ENCODE measurements at regions not wholly inside any gene's neighbourhood (a gene's known extent, or its start where the extent isn't known, plus 50 kb on each side); places are given as distances from the start of the nearest gene placed in this dataset.

GRCh38 chr17:79529661-79530081 lies 81.2 kb downstream of the RBFOX3 start:
- DNase-seq (ENCODE audit: low spot score), result no peak
- H3K27me3 ChIP-seq (replicated peaks; ENCODE audit: insufficient read depth), result peaks cover 5% of the 10 kb centered on the region

GRCh38 chr17:79528592-79529125 lies 82.2 kb downstream of the RBFOX3 start:
- H3K9me3 ChIP-seq, result no peaks in the 10 kb centered on the region
- H3K27me3 ChIP-seq (replicated peaks; ENCODE audit: insufficient read depth), result peaks cover 6% of the 10 kb centered on the region
- no peak overlapping the region for H3K4me3 ChIP-seq
- DNase-seq (ENCODE audit: low spot score), result no peak
- TF ChIP-seq POLR2AphosphoS5 (IDR thresholded peaks at IDR 0.05) (no peak), POLR2A (IDR thresholded peaks at IDR 0.05) (no peak), CTCF (IDR thresholded peaks at IDR 0.05) (no peak)
- no peaks in the 10 kb centered on the region for H3K36me3 ChIP-seq
- H3K27ac ChIP-seq, result no peak overlapping the region
- intact Hi-C loops (cut with DNase I), result no loop called here
- 53% methylated on average over 11 of the region's 11 CpGs for WGBS
- no peaks in the 10 kb centered on the region for H3K4me1 ChIP-seq (replicated peaks)

More at GRCh38 chr17:79529661-79530081, 81.2 kb downstream of the RBFOX3 start:
- Histone ChIP-seq H3K9me3 (no peaks in the 10 kb centered on the region), H3K4me1 (replicated peaks) (no peaks in the 10 kb centered on the region), H3K36me3 (no peaks in the 10 kb centered on the region), H3K4me3 (no peak overlapping the region), H3K27ac (no peak overlapping the region)
- intact Hi-C loops (cut with DNase I), result loop anchor here (10.0 kb wide), 1 partner anchor 175 kb away; no protein-coding TSS in a partner anchor
- 69% methylated on average over 11 of the region's 11 CpGs for WGBS
- no peak for TF ChIP-seq CTCF (IDR thresholded peaks at IDR 0.05)
- TF ChIP-seq POLR2AphosphoS5 (IDR thresholded peaks at IDR 0.05), result no peak
- no peak for TF ChIP-seq POLR2A (IDR thresholded peaks at IDR 0.05)

- no peak for DNase-seq (ENCODE audit: low spot score)
- Histone ChIP-seq H3K4me3 (no peak overlapping the region), H3K27ac (no peak overlapping the region), H3K4me1 (replicated peaks) (no peaks in the 10 kb centered on the region), H3K9me3 (no peaks in the 10 kb centered on the region), H3K27me3 (replicated peaks; ENCODE audit: insufficient read depth) (peaks cover 6% of the 10 kb centered on the region), H3K36me3 (no peaks in the 10 kb centered on the region)
- intact Hi-C loops (cut with DNase I), result no loop called here
- TF ChIP-seq POLR2AphosphoS5 (IDR thresholded peaks at IDR 0.05) (no peak), CTCF (IDR thresholded peaks at IDR 0.05) (no peak), POLR2A (IDR thresholded peaks at IDR 0.05) (no peak)
- WGBS, result 73% methylated on average over 9 of the region's 9 CpGs
Observed at GRCh38 chr17:79527306-79527705, 83.5 kb downstream of the RBFOX3 start.

- TF ChIP-seq CTCF (IDR thresholded peaks at IDR 0.05) (no peak), POLR2A (IDR thresholded peaks at IDR 0.05) (no peak), POLR2AphosphoS5 (IDR thresholded peaks at IDR 0.05) (no peak)
- intact Hi-C loops (cut with DNase I), result no loop called here
- no peaks in the 10 kb centered on the region for H3K36me3 ChIP-seq
- H3K4me1 ChIP-seq (replicated peaks), result no peaks in the 10 kb centered on the region
- H3K4me3 ChIP-seq, result no peak overlapping the region
- 80% methylated on average over 22 of the region's 22 CpGs for WGBS
- H3K9me3 ChIP-seq, result no peaks in the 10 kb centered on the region
- DNase-seq (ENCODE audit: low spot score), result no peak
- peaks cover 6% of the 10 kb centered on the region for H3K27me3 ChIP-seq (replicated peaks; ENCODE audit: insufficient read depth)
- no peak overlapping the region for H3K27ac ChIP-seq
Observed at GRCh38 chr17:79525793-79526677, 84.8 kb downstream of the RBFOX3 start.

Measured in prostate gland (tissue), 2 donors.